MCF 10A (cell line): ENCODE measurements at regions not wholly inside any gene's neighbourhood (a gene's known extent, or its start where the extent isn't known, plus 50 kb on each side); places are given as distances from the start of the nearest gene placed in this dataset.

Experiments
- BruUV-seq: library from RNA; stranded (reverse); fragments of 400-500 nt; replicated peaks from 2 replicates; lab custom pipeline; 2021; lab: Mats Ljungman, UMichigan
- CTCF ChIA-PET: fragments of 300-600 bp; sonication (Branson Sonifier 250); formaldehyde crosslinking; extraction: SDS; loops from one replicate; lab custom pipeline; 2021; ENCODE audit warnings: antibody characterized with exemption, inconsistent platforms; lab: Yijun Ruan, JAX
- POLR2A ChIA-PET: fragments of 300-600, 350-650 bp; sonication (Branson Sonifier 250); formaldehyde crosslinking; extraction: SDS; loops from one replicate; lab custom pipeline; 2020; ENCODE audit warnings: antibody characterized with exemption, inconsistent platforms; lab: Yijun Ruan, JAX
- DNase-seq: peaks from one replicate; pipeline ENCODE4 v3.0.0-alpha.2; 2018; ENCODE audit not compliant: unreplicated experiment
- H3K27ac Mint-ChIP-seq: one replicate; pipeline ENCODE4 v1.8.0; 2022; ENCODE audit warnings: mild to moderate bottlenecking, low read depth, mixed read lengths; ENCODE audit not compliant: unreplicated experiment
- H3K27me3 Mint-ChIP-seq: one replicate; pipeline ENCODE4 v1.8.0; 2022; ENCODE audit warnings: mixed read lengths; ENCODE audit not compliant: insufficient read depth, unreplicated experiment
- H3K36me3 Mint-ChIP-seq: one replicate; pipeline ENCODE4 v1.8.0; 2022; ENCODE audit warnings: mild to moderate bottlenecking, moderate library complexity, mixed read lengths; ENCODE audit not compliant: insufficient read depth, unreplicated experiment
- H3K4me1 Mint-ChIP-seq: one replicate; pipeline ENCODE4 v1.8.0; 2022; ENCODE audit warnings: mixed read lengths; ENCODE audit not compliant: insufficient read depth, unreplicated experiment
- H3K4me3 Mint-ChIP-seq: one replicate; pipeline ENCODE4 v1.8.0; 2022; ENCODE audit warnings: mild to moderate bottlenecking, moderate library complexity, mixed read lengths; ENCODE audit not compliant: unreplicated experiment
- H3K9me3 Mint-ChIP-seq: one replicate; pipeline ENCODE4 v1.8.0; 2022; ENCODE audit warnings: mixed read lengths; ENCODE audit not compliant: unreplicated experiment
- intact Hi-C: fragments of 100-400 bp; cut with micrococcal nuclease; formaldehyde crosslinking; loops from 2 replicates; pipeline ENCODE4 v1.14.1; 2022
- TF ChIP-seq, protein P1 (sequence below): fragments of 200-600 bp; IDR thresholded peaks from one replicate; pipeline ENCODE4 v1.8.0; 2022; ENCODE audit warnings: antibody characterized with exemption, mild to moderate bottlenecking; ENCODE audit not compliant: unreplicated experiment

DNA sequence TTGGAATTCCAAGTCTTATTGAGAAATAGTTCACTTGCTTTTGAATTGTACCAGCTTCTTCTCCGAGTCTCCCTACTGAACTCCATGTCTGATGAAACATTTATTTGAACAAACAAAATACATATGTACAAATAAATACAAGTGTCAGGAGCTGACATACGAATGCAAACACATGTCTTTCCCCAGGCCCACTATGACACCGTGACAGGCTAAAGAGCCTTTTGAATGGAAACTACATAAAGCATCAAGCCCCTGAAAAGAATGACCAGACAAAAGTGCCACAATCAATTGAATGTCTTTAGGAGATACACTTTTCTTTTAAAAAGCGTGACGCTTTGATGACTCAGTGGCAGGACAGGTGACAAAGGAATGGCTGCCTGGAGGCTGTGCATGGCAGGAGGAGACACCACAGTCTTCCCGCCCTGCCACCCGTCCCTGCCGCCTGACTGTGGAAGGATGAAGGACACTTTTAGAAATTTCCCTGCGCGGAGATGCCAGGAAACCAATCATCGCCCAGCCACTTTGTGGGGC is 112.4 kb upstream of the BNC2 start:
- no peak overlapping the region for H3K4me3 Mint-ChIP-seq
- POLR2A ChIA-PET: no interaction called here
- H3K27me3 Mint-ChIP-seq: no peaks in the 10 kb centered on the region
- DNase-seq: no peak
- H3K27ac Mint-ChIP-seq: no peak overlapping the region
- intact Hi-C loops: no loop called here
- no TSS peak for BruUV-seq
- CTCF ChIA-PET: interaction anchor here (0.5 kb wide), 1 partner anchor 329 kb away, joined by 3 read pairs; no protein-coding TSS in a partner anchor
- no peaks in the 10 kb centered on the region for H3K9me3 Mint-ChIP-seq
- no peaks in the 10 kb centered on the region for H3K36me3 Mint-ChIP-seq
- TF ChIP-seq, protein P1, sequence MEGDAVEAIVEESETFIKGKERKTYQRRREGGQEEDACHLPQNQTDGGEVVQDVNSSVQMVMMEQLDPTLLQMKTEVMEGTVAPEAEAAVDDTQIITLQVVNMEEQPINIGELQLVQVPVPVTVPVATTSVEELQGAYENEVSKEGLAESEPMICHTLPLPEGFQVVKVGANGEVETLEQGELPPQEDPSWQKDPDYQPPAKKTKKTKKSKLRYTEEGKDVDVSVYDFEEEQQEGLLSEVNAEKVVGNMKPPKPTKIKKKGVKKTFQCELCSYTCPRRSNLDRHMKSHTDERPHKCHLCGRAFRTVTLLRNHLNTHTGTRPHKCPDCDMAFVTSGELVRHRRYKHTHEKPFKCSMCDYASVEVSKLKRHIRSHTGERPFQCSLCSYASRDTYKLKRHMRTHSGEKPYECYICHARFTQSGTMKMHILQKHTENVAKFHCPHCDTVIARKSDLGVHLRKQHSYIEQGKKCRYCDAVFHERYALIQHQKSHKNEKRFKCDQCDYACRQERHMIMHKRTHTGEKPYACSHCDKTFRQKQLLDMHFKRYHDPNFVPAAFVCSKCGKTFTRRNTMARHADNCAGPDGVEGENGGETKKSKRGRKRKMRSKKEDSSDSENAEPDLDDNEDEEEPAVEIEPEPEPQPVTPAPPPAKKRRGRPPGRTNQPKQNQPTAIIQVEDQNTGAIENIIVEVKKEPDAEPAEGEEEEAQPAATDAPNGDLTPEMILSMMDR: no peak
- H3K4me1 Mint-ChIP-seq: peaks cover 6% of the 10 kb centered on the region

DNA sequence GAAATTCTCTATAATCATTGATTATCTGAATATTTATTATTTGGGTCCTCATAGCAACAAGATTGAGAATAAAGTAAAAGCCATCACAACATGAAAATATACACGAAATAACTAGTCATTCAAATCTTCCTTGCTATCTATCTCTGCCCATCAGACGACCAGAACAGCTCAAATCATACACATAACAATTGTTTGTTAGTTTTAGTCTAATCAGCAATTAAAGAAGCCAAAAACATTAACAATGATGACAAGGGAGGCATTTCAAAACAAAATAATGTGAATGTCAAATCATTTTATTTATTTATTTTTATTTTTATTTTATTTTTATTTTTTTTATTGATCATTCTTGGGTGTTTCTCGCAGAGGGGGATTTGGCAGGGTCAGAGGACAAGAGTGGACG is 106.0 kb upstream of the BNC2 start:
- ChIA-PET POLR2A (interaction anchor here (0.6 kb wide), 1 partner anchor 11 kb away, joined by 3 read pairs; no protein-coding TSS in a partner anchor), CTCF (interaction anchor here (0.9 kb wide), 1 partner anchor 86 kb away, joined by 4 read pairs; no protein-coding TSS in a partner anchor)
- Mint-ChIP-seq H3K4me3 (no peak overlapping the region), H3K27me3 (no peaks in the 10 kb centered on the region), H3K4me1 (no peaks in the 10 kb centered on the region), H3K36me3 (peaks cover 6% of the 10 kb centered on the region), H3K9me3 (no peaks in the 10 kb centered on the region), H3K27ac (no peak overlapping the region)
- TF ChIP-seq, protein P1: no peak
- no TSS peak for BruUV-seq
- intact Hi-C loops: no loop called here
- no peak for DNase-seq

DNA sequence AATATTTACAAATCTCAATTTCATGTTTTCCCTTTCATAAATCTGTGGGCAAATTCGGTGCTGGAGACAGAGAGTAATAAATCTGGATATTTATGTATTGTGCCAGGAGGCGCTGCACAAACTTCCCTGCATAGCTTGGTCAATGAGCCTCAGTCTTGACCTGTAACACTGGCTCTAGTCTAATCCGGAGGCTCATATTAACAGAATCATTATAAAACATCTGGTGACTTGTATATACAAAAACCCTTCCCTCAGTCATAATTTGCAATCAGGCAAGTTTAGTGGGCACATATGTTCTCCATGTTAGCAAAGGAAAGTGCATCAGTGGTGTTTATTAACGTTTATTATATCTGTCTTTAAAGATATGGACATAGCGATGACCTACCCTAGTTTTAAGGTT is 104.0 kb upstream of the BNC2 start:
- no peaks in the 10 kb centered on the region for H3K9me3 Mint-ChIP-seq
- no peak for DNase-seq
- intact Hi-C loops: no loop called here
- H3K4me1 Mint-ChIP-seq: no peaks in the 10 kb centered on the region
- no peaks in the 10 kb centered on the region for H3K27me3 Mint-ChIP-seq
- ChIA-PET CTCF (no interaction called here), POLR2A (no interaction called here)
- H3K4me3 Mint-ChIP-seq: no peak overlapping the region
- BruUV-seq: no TSS peak
- TF ChIP-seq, protein P1: no peak
- peaks cover 6% of the 10 kb centered on the region for H3K36me3 Mint-ChIP-seq
- H3K27ac Mint-ChIP-seq: no peak overlapping the region

DNA sequence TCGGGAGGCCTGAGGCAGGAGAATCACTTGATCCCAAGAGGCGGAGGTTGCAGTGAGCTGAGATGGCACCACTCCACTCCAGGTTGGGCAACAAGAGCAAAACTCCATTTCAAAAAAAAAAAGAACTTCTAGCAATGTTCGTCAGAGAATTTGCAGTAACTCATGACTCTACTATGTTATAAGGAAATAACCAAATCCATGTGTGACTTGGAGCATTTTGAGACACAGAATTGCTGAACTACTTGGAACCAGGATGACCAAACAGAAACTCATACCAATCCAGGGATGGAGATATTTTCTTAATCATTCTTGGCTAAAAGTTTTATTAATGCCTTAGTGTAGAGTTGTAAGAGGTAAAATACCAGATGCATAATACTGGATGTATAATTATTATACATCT is 99.9 kb upstream of the BNC2 start:
- intact Hi-C loops: no loop called here
- CTCF ChIA-PET: no interaction called here
- Mint-ChIP-seq H3K27ac (no peak overlapping the region), H3K36me3 (peaks cover 6% of the 10 kb centered on the region), H3K27me3 (no peaks in the 10 kb centered on the region), H3K4me3 (no peak overlapping the region), H3K9me3 (no peaks in the 10 kb centered on the region), H3K4me1 (no peaks in the 10 kb centered on the region)
- no TSS peak for BruUV-seq
- no peak for DNase-seq
- POLR2A ChIA-PET: interaction anchor here (0.5 kb wide), 1 partner anchor 119 kb away, joined by 5 read pairs; no protein-coding TSS in a partner anchor
- TF ChIP-seq, protein P1: no peak
